NAMALWA (cell line): ENCODE measurements at regions not wholly inside any gene's neighbourhood (a gene's known extent, or its start where the extent isn't known, plus 50 kb on each side); places are given as distances from the start of the nearest gene placed in this dataset.

Source experiments
- DNase-seq: peaks from one replicate; pipeline ENCODE4 v3.0.0-alpha.2; 2015; ENCODE audit warnings: low spot score

GRCh38 chr15:46856839-46857502 is 860.3 kb upstream of the SEMA6D start:
- DNase-seq: no peak

DNA sequence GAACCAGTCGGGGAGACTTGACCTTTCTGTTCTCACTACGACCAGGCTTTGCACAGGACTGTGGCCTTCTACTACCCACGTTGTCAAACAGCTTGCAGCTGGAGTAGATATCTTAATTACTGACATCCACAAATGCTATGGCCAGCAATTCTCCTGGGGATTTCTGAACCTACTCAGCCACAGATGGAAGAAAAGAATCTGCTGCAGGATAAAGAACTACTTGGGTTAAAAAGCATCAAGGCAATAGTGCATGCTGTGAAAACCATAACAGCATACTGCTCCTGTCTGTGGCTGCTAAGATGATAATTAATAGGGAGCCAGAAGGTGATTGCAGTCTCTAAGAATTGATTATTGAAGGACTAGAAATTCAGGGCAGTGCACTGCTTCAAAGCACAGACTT is 859.2 kb upstream of the SEMA6D start:
- no peak for DNase-seq

- DNase-seq: no peak
Measured at GRCh38 chr15:46861796-46862195, 855.5 kb upstream of the SEMA6D start.

DNA sequence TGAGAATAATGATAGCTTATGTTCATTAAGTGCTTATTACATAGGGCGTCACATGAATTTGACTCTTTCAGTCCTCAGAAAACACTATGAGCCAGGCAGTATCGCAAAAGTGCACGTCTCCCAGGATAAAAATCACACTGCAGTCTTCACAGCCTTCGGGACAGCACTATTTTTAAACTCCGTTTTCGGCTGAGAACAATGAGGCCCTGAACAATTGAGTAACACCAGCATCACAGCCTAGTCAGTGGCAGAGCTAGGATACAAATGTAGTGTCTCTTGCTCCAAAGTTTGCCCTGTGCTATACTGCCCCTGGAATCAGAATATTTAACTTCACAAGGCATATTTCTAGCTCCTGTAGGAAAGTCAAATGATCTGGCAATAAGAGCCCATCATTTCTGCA is 852.1 kb upstream of the SEMA6D start:
- no peak for DNase-seq

GRCh38 chr15:46872286-46872980 is 844.9 kb upstream of the SEMA6D start:
- DNase-seq: no peak

DNA sequence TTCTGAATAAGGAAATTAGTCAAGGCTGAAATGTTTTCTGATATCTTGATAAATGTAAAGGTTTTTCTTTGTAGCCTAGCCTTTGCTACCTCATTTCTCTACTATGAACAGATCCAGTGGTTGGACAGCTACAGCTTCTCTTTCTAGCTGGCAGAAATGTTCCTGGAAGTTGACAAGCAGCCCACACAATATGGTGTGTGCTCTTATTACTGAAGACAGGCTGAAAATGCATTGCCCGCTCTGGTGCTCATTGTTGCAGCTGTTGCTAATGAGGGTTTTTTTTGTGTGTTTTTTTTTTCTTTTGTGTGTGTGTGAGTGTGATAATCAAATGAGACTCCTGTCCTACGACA is 844.3 kb upstream of the SEMA6D start:
- no peak for DNase-seq

- no peak for DNase-seq
Measured at GRCh38 chr15:46879032-46879770, 838.1 kb upstream of the SEMA6D start.

GRCh38 chr15:46880791-46881190 is 836.5 kb upstream of the SEMA6D start:
- no peak for DNase-seq

- no peak for DNase-seq
Measured at GRCh38 chr15:46892621-46893160, 824.6 kb upstream of the SEMA6D start.

GRCh38 chr15:46894644-46895043 is 822.7 kb upstream of the SEMA6D start:
- DNase-seq: no peak

GRCh38 chr15:46897266-46897665 is 820.0 kb upstream of the SEMA6D start:
- no peak for DNase-seq

DNA sequence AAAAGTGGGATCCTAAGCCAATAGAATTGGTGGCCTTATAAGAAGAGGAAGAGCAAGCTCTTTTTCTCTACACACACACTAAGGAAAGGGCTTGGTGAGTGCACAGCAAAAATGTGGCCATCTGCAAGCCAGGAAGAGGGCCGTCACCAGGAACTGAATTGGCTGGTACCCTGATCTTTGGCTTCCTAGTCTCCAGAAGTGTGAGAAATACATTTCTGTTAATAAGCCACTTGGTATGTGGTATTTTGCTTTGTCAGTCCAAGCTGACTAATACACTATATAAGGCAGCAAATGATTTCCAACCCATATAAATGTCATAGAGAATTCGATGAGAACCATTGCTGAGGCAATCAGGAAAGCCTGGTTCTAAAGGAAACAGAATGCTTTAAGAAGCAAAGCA is 816.3 kb upstream of the SEMA6D start:
- no peak for DNase-seq

GRCh38 chr15:46917721-46918252 is 799.5 kb upstream of the SEMA6D start:
- no peak for DNase-seq

GRCh38 chr15:46918462-46919140 is 798.7 kb upstream of the SEMA6D start:
- DNase-seq: no peak

GRCh38 chr15:46921891-46922290 is 795.4 kb upstream of the SEMA6D start:
- DNase-seq: no peak

GRCh38 chr15:46930426-46930825 is 786.9 kb upstream of the SEMA6D start:
- no peak for DNase-seq

DNA sequence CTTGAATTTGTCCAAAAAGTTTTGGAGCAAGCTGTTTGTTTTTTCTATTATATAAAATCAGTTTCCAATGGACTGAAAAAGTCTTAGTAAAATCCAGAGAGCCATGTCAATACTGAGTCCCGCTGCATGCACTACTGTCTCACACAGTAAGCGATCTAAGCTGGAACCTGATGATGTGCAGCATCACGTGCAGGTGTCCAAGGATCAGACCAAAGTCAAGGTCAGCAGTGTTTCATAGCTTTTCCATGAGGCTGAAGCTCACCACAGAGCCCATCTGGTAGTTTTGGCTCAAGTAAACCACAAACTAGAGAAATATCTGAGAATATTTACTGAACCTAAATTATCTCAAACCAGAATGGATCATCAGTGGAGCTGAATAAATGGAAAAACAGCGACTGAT is 784.0 kb upstream of the SEMA6D start:
- no peak for DNase-seq

- no peak for DNase-seq
Measured at GRCh38 chr15:46934851-46935250, 782.5 kb upstream of the SEMA6D start.

DNA sequence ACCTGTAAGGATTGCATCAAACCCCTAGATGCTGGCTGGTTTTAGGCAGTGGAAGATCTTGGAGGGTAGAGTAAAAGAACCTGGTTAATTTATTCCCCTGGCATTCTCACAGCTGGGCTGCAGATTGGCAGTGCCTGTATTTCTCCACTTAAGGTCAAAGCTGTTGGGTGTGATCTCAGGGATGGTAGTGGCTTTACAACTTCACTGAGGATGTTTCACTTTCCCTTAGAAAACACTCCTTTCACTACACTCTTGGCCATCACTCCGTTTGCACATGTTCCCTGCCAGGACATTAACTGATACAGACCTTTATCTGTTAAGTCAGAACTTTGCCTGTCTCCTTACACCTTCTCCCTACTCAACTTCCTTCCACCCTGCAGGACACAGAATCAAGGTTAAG is 779.1 kb upstream of the SEMA6D start:
- DNase-seq: no peak

GRCh38 chr15:46941241-46941640 is 776.1 kb upstream of the SEMA6D start:
- DNase-seq: no peak

DNA sequence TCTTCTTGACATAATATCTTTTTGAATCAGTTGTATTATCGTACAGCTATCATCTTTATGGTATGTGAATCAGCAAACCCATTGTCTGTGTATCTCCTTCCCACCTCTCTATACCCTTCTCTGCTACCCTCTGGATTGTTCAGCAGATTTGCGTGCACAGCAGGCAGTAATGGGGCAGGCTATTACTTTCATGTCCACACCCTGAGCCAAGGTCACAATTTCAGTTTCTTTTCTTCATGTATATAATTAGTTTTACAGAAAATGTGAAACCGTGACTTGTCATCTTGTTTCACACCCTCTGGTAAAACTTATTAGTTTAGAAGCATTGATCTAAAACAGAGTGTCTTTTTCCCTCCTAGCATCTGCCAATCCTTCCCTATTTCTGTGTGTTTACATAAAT is 770.4 kb upstream of the SEMA6D start:
- no peak for DNase-seq

- DNase-seq: no peak
Measured at GRCh38 chr15:46955576-46955975, 761.7 kb upstream of the SEMA6D start.
